ENCODE measurements at regions not wholly inside any gene's neighbourhood (a gene's known extent, or its start where the extent isn't known, plus 50 kb on each side); places are given as distances from the start of the nearest gene placed in this dataset.
A peak's percentile ranks its signal among the peaks of the same experiment; 100 is the strongest.
"Not testable (repeated sequence)": the region's sequence is repeated elsewhere in the genome, so short reads cannot be mapped to it uniquely, and the experiment has no call there.

DNA sequence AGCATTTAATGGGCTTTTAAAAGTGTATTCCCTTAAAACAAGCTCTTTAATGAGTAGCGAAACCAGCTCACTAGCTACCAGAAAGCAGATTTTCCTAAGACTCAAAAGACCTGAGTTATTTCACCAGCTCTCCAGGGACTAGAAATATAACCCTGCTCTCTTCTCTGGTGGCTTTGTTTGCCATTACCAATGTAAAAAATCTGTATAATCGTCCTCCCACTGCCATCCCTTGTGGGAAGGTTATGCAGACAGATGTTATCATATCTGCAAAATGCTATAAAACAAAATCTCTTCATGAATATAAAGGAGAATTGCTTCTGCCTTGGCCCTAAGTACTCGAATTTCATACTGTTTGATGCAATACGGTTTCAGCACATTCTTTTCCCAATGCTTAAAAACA lies 335.2 kb downstream of the NUP35 start:
- no peak for DNase-seq

DNA sequence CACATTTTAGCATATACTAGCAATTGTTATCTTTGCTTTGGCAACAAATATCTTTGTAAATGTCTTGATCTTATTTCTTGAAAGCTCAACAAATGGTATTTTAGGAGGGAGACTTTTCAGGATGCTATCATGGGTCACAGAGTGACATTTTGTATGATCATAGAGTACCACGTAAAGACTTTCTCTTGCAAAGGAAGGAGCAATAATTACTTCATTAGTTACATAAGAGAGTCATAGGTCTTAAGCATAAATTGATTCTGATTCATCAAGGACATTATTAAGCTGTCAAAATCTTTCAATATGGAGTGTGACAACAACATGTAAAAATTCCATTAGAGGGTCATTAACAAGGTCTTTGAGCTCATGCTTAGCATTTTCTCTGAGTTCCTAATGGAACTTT lies 339.6 kb downstream of the NUP35 start:
- DNase-seq, result no peak

DNA sequence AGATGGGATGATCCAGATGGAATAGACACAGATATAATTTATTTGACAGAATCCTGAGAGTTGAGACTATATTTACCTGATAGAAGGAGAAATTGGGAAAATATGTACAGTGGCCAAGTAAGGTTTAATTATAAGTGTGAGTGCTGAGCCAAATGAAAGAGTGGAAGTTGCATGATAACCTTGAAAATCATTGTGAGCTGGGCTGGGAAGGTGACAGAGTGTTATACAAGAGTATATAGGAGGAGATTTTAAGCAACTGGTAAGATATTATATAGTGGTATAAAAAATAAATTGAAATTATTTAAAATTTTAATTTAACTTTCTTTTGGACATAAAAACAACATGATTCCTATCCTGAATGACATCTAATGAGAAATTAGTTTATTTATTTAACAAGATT lies 340.8 kb downstream of the NUP35 start:
- no peak for DNase-seq

DNA sequence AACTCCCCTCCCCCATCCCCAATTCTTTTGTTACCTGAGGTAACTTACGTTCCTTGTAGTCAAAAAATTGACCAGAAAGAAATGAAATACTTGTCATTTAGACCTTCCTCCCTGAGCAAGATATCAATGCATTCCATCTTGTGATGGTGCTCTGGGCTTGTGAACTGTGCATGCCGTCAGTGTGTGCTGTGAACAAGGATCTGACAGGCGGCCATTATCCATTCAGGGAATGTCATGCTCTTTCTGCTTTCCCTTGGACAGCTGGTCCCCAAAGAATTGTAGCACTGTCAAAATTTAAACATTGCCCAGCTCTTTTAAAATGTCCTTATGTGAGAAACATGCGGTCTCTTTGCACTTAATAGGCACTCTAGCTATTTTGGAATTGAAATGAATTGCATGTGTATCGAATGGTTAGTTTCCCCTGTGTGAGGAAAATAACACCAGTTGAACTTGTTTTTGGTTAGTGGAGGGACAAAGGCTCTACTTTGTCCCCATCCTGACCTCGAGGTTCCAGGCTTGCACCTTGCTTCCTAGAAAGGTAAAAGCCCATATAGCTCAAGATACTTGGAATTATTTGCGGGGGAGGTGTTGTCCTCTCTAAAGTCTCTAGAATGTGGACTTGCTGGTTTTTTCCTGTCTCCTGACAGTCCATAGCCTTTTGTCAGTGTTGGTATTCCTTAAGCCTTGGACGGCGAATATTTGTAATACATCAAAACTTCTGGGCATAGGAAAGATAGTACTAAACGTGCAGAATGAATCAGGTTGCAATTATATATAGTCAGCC lies 350.9 kb downstream of the NUP35 start:
- no peak for DNase-seq

DNA sequence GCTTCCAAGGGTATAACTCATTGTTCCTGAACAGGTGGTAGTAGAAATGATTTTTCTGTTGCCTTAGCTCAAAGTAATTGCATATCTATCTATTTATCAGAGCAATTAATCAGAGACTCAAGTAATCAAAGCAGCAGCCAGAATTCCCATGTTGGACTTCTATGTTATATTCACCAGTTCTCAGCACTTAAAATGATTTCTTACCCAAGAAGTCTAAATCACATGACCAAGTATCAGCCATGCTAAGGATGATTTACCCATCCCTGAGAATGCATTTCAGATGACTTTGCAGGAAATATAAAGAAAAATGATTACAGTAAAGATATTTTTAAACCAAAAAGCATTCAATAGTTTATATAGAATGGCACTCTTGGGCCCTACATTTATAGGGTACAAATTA lies 352.2 kb downstream of the NUP35 start:
- no peak for DNase-seq

DNA sequence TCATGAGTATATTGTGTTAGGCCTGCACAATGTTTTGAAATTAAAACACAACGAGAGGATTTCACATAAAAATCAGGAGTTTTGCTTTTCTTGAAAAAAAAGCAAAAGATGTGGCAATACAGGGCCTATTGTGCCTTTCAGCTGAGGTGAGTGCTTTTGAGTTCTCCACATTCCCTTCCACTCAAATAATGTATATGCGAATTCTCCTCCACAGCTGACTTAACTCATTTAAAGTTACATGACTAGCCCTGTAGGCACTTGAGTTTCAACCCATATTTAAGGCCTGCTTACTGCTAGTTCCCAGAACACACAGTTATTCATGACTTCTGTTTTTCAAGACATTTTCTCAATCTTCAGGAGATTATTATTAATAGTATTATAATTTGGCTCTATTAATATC lies 353.1 kb downstream of the NUP35 start:
- no peak for DNase-seq

DNA sequence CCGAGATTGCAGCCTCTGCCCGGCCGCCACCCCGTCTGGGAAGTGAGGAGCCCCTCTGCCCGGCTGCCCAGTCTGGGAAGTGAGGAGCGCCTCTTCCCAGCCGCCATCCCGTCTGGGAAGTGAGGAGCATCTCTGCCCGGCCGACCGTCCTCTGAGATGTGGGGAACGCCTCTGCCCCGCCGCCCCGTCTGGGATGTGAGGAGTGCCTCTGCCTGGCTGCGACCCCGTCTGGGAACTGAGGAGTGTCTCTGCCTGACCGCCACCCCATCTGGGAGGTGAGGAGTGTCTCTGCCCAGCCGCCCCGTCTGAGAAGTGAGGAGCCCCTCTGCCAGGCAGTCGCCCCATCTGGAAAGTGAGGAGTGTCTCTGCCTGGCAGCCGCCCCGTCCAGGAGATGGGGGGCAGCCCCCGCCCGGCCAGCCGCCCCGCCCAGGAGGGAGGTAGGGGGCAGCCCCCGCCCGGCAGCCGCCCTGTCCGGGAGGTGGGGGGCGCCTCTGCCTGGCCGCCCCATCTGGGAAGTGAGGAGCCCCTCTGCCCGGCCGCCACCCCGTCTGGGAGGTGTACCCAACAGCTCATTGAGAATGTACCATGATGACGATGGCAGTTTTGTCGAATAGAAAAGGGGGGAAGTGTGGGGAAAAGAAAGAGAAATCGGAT lies 354.8 kb downstream of the NUP35 start:
- DNase-seq, result not testable (repeated sequence)

DNA sequence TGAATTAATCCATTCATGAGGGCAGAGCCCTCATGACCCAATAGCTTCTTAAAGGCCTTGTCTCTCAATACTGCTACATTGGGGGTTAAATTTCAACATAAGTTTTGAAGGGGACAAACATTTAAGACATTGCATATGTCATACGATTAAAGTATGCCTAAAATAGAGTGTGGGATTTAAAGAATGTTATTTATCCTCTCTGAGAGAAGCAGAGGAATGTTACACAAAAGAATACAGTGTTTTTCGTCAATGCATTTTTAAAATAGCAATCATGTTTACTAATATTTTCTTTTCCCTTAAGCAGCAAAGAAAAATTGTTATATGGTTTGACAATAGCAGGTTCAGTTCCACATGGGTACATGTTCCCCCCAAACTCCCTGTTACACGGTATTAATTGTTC lies 363.1 kb downstream of the NUP35 start:
- no peak for DNase-seq

DNA sequence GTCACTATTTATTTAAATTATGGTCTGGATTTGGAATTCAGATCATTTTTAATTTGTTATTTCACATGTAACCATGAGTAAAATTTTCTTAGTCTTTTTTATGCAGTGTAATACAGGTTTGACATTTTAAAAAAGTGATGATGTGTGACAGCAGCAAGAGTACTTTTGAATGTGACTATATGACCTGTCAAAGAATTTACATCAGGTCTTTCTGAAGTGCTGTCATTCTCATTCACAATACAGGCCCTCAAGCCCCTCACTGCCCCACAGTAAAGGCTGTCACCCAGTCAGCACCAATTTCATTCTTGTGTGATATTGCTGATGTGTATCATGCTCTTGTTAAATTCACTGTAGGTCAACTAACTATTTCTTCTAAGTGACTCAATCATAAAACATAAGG lies 364.2 kb downstream of the NUP35 start:
- no peak for DNase-seq

DNA sequence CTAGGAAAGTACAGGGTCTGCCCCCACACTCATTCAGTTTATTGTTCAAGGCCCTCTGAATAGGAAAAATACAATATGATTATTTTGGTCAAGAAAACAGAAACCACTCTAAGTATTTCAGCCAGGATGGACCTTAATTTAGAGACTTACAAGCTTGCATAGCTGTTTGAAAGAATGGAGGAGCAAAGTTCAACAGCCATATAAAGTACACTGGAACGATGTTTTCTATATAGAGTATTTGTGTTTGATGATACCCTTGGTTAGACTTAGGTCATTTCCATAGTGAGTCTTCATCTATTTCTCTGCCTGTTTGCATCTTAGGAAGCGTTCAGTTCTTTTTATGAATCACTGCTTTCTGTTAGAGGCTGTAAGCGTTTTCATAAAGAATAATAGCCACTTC lies 366.2 kb downstream of the NUP35 start:
- DNase-seq, result no peak

DNA sequence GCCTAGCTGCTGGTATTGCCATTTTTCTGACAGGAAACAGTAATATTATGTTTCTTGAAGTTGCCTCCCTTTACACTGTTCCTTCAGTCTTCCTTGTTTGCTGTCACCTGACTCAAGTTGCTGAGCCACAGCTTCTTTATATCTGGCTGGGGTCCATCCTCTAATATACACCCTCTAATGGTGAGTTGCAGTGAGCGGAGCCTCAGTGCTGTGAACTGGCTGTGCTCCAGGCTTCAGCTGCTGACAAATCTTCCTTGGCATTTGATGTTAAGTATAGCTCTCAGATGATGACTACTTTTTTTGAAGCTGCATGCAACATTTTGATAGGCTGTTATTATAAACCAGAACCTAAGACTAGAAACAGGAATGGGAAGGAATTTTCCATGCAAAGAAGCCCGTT lies 366.7 kb downstream of the NUP35 start:
- DNase-seq, result peak; percentile 20

DNA sequence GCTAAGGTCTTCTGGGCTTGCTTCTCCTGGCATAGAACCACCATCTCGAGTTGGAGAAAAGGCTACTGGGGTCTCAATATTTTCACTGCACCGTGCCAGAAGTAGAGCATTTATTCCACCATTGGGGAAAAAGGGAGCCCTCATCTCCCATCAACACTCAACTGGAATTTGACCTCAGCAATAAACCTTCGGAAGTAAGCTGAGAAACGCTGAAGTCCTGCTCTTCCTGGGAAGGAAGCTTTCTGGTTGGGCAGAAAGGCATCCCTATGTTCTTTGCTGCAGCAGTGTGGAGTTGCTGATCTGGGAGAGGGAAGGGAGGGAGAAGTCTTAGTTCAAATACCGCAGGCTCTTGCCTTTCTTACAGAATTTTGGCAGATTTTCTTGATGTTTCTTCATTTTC lies 368.8 kb downstream of the NUP35 start:
- DNase-seq, result no peak

DNA sequence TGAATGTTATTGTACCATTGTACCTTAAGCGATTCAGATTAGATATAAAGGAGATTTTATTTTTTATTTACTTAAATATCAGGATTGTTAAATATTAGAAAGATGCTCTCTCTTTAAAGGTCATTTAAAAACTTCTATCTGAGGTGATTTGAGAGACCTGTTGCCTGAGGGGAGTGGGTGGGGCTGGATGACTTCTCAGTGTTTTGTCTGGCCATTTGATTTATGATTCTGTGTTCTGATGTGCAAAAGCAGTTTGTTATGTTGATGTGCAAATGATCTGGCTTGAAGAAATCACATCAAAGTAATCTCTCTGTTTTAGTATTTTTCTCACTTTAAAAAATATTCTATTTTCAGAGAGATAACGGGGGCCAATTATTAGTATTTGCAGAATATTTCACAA lies 370.8 kb downstream of the NUP35 start:
- no peak for DNase-seq

DNA sequence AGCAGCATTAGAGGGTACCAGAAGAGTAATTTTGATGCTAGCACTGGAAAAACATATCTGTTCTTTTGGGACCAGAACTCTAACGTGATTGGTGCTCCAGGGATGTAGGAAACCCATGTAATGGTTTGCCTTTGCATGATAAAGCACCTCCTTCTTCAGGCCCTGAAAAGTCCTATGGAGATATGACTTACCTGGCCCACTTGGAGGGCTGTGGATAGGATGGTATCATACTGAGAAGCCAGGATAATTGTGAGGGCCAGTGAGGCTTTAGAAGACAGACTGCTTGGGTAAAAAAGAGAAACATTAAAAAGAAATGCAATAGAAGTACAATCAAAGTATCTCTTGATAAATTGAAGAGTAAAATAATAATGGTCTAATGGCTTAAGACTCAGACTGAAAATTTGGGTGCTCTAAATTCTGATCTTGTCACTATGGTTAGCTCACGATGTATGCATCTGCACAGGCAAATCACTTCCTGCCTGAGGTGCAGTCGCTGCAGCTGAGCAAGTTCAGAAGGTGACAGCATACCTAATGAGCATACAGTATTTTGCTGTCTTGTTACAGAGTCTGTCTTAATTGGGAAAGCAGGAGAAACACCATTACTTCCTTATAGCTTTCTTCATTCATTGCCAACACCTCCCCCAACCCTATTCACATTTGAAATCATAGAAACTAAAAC lies 371.5 kb downstream of the NUP35 start:
- no peak for DNase-seq

DNA sequence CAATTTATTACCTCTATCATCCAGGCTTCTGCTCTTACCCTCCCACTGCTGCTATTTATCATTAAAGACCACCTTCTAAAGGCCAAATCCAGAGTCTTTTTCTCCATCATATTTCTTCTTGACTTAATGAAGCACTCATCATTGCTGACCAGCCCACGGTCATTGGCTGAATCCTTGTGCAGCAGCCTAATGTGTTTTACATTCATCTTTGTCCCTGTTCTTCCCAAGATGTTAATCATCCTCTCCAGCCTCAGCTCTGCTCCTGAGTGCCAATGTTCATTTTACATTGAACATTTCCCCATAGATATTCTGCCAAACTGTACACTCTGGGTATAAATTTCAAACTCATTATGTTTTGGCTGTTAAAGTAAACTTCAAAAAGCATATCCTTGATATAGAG lies 373.6 kb downstream of the NUP35 start:
- no peak for DNase-seq

DNA sequence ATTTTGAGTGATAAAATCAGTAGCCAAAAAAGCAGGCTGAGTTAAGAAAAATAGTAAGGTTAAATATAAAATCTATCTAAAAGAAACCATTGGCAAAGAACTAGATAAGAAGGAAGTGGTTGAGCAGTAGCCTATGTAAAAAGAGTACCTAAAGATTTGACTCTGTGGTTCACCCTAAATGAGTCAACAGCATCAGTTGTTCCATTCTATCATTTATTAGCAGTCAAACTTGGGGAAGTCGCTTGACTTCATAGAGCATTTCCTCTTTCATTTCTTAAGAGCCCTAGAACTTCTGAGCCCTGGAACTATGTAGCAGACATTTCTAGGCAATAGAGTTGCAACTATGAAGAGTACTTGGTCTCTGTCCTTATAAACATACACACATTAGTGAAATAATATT lies 381.7 kb downstream of the NUP35 start:
- no peak for DNase-seq

DNA sequence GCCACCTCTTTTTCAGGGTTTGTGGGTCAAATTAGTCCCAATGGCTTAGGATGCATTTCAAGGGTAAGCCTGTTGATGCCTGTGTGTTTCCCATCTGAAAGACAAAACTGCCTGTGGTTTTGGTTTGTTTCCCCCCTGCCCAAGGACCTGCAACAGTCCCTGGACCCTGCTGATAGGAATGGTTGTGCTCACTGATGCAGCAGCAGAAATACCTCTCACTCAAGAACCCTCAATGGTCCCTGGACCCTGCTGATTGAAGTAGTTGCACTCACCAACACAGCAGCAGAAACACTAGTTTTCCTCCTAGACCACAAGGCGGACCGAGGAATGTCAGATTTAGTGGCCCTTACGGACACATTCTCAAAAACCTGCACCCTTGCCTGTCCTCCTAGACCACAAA lies 386.9 kb downstream of the NUP35 start:
- DNase-seq, result no peak

DNA sequence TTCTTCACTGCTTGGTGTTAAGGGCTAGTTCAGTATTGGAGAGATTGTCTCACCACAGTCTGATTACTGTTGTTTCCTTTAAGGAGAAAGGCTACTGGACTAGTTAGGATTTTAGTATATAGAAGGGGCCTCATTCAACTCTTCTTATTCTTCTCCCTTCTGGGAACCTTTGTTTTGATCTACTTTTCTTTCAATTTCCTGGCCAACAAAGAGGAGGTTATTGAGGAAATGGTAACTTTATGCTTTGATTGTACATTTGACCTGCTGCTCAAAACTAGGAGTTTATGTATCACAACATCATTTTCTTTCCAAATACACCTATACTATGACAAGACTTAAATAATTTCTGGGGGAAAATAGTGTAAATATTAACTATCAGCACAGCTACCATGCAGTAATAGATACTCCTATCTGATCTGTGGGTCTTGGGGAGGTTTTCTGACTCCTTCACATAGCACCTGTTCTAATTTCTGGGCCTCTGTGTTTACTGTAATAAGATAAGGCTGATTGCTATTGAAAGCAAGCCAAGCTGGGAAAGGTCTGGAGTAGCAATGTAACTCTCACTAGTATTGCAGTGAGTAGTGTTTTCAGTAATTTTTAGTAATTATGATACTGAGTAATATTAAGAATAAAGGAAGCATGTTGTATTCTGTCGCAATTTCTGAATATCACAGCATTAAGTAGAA lies 395.3 kb downstream of the NUP35 start:
- DNase-seq, result no peak

DNA sequence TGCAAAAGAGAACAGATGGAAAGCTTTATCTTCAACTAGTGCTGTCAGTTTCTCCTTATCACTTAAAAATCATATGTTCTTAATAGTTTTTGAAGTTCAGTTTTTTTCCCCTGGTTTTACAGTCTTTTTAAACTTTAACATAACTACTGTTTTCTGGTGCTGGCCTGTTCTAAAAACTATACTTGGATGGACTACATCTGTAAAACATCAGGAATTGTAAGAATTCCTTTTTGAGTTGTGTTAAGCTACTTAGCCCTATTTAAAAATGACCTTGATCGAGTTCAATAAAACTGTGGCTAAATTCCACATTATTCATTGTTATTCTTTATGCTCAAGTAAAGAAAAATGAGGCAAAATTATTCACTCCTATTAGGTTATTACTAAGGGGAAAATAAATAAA lies 397.7 kb downstream of the NUP35 start:
- no peak for DNase-seq

DNA sequence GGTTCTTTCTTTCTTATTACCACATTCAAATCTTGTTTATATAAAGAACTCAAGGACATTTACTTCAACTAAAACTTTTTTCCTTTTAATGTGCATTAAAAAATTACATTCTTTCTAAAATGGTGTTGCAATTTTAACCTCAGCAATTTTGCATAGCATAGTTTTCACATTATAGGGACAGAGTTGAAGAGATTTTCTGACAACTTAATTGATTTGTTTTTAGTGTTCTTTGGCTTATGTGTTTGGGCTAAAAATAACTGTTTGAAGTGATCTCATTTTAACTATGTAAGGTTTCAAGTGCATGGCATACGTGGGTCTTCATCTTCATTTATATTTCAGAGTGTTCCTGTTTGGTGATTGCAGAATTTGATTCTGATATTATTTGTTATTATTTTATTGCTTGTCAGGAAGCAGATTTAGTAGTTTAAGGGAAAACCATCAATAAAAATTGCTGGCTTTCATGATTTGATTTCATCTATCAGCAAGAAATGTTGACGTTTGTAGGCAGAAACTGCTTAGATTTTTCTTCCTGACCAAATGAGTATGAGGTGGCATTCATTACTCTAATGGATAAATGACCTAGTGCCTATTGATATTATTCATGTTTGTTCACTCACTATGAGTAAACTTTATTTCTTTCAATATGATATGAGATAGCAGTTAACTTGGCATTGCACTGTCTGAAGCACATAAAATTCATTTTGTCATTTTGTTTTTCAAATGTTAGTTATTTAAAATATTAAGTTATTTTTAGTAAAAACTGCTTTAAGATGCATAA lies 398.4 kb downstream of the NUP35 start:
- no peak for DNase-seq

DNA sequence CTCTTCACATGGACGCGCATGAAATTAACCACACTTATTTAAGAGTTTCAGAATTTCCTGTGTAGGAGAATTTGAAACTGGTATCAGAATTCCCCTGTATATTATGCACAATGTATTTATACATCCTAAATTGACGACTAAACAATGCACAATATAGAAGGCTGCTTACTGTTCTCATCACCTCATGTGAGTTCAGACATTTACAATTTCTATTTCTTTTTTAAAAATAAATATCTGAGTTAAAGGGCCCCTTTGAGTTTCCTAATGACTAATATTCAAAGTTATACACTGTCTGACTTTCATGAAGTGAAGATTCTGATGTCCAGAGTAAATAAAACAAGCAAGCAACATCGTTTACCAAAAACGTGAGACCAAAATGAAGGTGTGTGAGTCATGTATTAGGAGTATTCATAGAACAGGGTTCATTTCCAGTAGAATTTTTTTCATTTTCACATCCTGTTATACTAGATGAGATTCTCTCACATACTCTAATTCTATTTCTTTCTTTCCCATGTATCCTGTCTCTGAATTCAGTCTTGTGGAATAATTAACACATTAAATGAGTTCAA lies 406.2 kb downstream of the NUP35 start:
- DNase-seq, result no peak

DNA sequence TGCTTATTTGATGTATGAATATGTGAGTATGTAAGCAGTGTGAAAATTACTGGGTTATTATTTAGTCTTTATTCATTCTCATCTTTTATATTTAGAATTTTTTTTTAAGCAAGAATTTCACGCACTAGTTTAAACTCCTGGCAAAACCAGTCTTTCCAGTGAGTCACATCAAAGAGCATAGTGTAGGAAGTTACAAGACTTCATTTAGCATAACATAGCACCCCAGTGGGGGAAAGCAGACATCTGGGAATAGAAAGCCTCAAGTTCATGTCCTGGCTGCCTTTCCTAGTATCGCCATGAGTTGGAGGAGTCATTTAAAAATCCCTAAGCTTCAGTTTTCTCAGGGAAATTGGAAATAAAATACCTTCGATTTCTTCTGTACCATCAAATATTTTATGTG lies 408.3 kb downstream of the NUP35 start:
- no peak for DNase-seq

Measured in muscle of arm (tissue), 1 donor.